Body of pancreas (tissue), 1 donor: ENCODE measurements at regions not wholly inside any gene's neighbourhood (a gene's known extent, or its start where the extent isn't known, plus 50 kb on each side); places are given as distances from the start of the nearest gene placed in this dataset. TPM values are rescaled to one million over a fixed set of nuclear protein-coding genes. Genes with fewer than 3 reads are reported as not detected.

Source experiments
- small RNA-seq: library from RNA; depleted of rRNA; stranded (forward); fragments of <200 nt; gene quantifications from one replicate; pipeline ENCODE3, GENCODE V24; 2016

Small RNA genes lying in the stretch of these regions (small RNA-seq; reads per million reads assigned to genes)
- not detected for gene RF00322
- gene RNU6-649P = not detected
